Lung (tissue), 11 donors: ENCODE measurements at regions not wholly inside any gene's neighbourhood (a gene's known extent, or its start where the extent isn't known, plus 50 kb on each side); places are given as distances from the start of the nearest gene placed in this dataset.

Experiments used
- ATAC-seq: fragments of 200-7000 bp; cut with Tn5 transposase; one replicate; pipeline ENCODE4 v1.9.1; 2020; ENCODE audit warnings: moderate number of reproducible peaks; ENCODE audit not compliant: insufficient read depth, low FRiP score
- DNase-seq, 3 donors: peaks; one replicate each; pipeline ENCODE4 v3.0.0-alpha.2; 2013 to 2017
- H3K27ac ChIP-seq, 2 donors: one replicate each; pipeline ENCODE4 v1.5.1; 2013; ENCODE audit warnings: mild to moderate bottlenecking in 2 of 2, moderate library complexity in 2 of 2, control low read depth in 1 of 2, inconsistent platforms in 1 of 2, low read depth in 1 of 2, low read length in 1 of 2
- H3K27me3 ChIP-seq, 3 donors: one replicate each; pipeline ENCODE4 v1.5.1; 2013; ENCODE audit warnings: low read length in 2 of 3; ENCODE audit not compliant: control insufficient read depth in 3 of 3, insufficient read depth in 3 of 3
- H3K36me3 ChIP-seq, 4 donors: one replicate each; pipeline ENCODE4 v1.5.1; 2013; ENCODE audit warnings: low read length in 4 of 4, mild to moderate bottlenecking in 1 of 4, moderate library complexity in 1 of 4; ENCODE audit not compliant: control insufficient read depth in 4 of 4, insufficient read depth in 4 of 4
- H3K4me1 ChIP-seq, 5 donors: one replicate each; pipeline ENCODE4 v1.5.1; 2013; ENCODE audit warnings: low read length in 5 of 5, mild to moderate bottlenecking in 2 of 5, moderate library complexity in 1 of 5; ENCODE audit not compliant: control insufficient read depth in 5 of 5, insufficient read depth in 5 of 5
- H3K4me3 ChIP-seq: one replicate; pipeline ENCODE4 v1.5.1; 2013; ENCODE audit warnings: mild to moderate bottlenecking, control low read depth, moderate library complexity
- H3K9ac ChIP-seq, 2 donors: one replicate each; pipeline ENCODE4 v1.5.1; 2013; ENCODE audit warnings: low read length in 2 of 2, control low read depth in 1 of 2; ENCODE audit not compliant: insufficient read depth in 1 of 2
- H3K9me3 ChIP-seq, 4 donors: one replicate each; pipeline ENCODE4 v1.5.1; 2013; ENCODE audit warnings: low read length in 3 of 4, mild to moderate bottlenecking in 1 of 4, moderate library complexity in 1 of 4; ENCODE audit not compliant: control insufficient read depth in 4 of 4, insufficient read depth in 3 of 4
- CTCF ChIP-seq: IDR thresholded peaks from 2 replicates; pipeline ENCODE4 v1.5.1; 2012; ENCODE audit warnings: mild to moderate bottlenecking; ENCODE audit errors: control extremely low read depth, extremely low read depth
- WGBS, 2 donors: extraction: QIAGEN DNeasy Blood & Tissue Kit; methylation state at CpG; one replicate each; pipeline ENCODE4 v1.1.7; 2013; 5-methylcytosine and 5-hydroxymethylcytosine counted together
- donor health status: control.
- donor health status: control.
- donor health status: Bipolar disorder and iron deficiency.
- donor health status: healthy.
- donor health status: DM: yes; HTN: yes; CAD: no.

- H3K4me3 ChIP-seq, result no peak overlapping the region
- no peak for ATAC-seq
- H3K4me1 ChIP-seq, result no peaks in the 10 kb centered on the region
- H3K9ac ChIP-seq, result no peak overlapping the region
- no peak for DNase-seq
- H3K36me3 ChIP-seq, result no peaks in the 10 kb centered on the region
- no peak for TF ChIP-seq CTCF
- H3K27me3 ChIP-seq, result no peaks in the 10 kb centered on the region
- no peaks in the 10 kb centered on the region for H3K9me3 ChIP-seq
- no peak overlapping the region for H3K27ac ChIP-seq
- 76 to 78% methylated on average over 7 of the region's 7 CpGs for WGBS, 2 donors
Measured at GRCh38 chr15:72915843-72916242, 132.3 kb upstream of the ADPGK start.

DNA sequence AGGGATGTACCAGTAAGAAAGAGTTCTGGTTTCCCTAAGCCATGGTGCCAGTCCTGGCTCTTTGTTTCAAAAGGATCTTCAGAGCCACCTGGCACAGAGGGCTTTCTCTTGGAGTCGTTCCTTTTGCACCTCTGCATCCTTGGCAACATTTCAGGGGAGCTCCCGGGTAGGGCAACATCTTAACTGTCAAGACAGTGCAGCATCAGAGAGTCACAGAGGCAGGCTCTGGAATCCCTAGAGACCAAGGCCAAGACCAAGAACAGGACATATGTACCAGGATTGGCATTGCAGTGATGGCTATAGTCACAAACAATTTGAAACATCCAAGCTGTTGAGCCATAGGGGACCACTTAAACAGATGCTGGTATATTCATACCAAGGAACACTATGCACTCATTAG lies 129.4 kb upstream of the ADPGK start:
- no peak overlapping the region for H3K4me3 ChIP-seq
- H3K27me3 ChIP-seq, result no peaks in the 10 kb centered on the region
- no peak overlapping the region for H3K9ac ChIP-seq
- ATAC-seq (no peak), DNase-seq (no peak)
- no peaks in the 10 kb centered on the region for H3K9me3 ChIP-seq
- H3K36me3 ChIP-seq, result no peaks in the 10 kb centered on the region
- 68 to 77% methylated on average over 2 of the region's 2 CpGs for WGBS, 2 donors
- H3K27ac ChIP-seq, result no peak overlapping the region
- TF ChIP-seq CTCF, result no peak
- H3K4me1 ChIP-seq, result peaks cover 0 to 8% (median 0%) of the 10 kb centered on the region in 5 donors

- H3K36me3 ChIP-seq, result no peaks in the 10 kb centered on the region
- DNase-seq, result no peak
- H3K27me3 ChIP-seq, result no peaks in the 10 kb centered on the region
- no peak overlapping the region for H3K4me3 ChIP-seq
- WGBS, 2 donors, result 60 to 65% methylated on average over 4 of the region's 4 CpGs
- no peak overlapping the region for H3K27ac ChIP-seq
- no peak overlapping the region for H3K9ac ChIP-seq
- no peak for TF ChIP-seq CTCF
- no peak for ATAC-seq
- peaks cover 0 to 13% (median 4%) of the 10 kb centered on the region in 5 donors for H3K4me1 ChIP-seq
- no peaks in the 10 kb centered on the region for H3K9me3 ChIP-seq
Measured at GRCh38 chr15:72912121-72912520, 128.6 kb upstream of the ADPGK start.

- no peak overlapping the region for H3K27ac ChIP-seq
- ATAC-seq (no peak), DNase-seq (no peak)
- no peak overlapping the region for H3K4me3 ChIP-seq
- no peaks in the 10 kb centered on the region for H3K27me3 ChIP-seq
- WGBS, 2 donors, result 57 to 90% methylated on average over 1 of the region's 1 CpG
- peaks cover 0 to 13% (median 4%) of the 10 kb centered on the region in 5 donors for H3K4me1 ChIP-seq
- H3K36me3 ChIP-seq, result no peaks in the 10 kb centered on the region
- TF ChIP-seq CTCF, result no peak
- H3K9me3 ChIP-seq, result no peaks in the 10 kb centered on the region
- no peak overlapping the region for H3K9ac ChIP-seq
Measured at GRCh38 chr15:72911626-72912025, 128.1 kb upstream of the ADPGK start.
